IMR-90 (cell line): ENCODE measurements at regions not wholly inside any gene's neighbourhood (a gene's known extent, or its start where the extent isn't known, plus 50 kb on each side); places are given as distances from the start of the nearest gene placed in this dataset.
A peak's percentile ranks its signal among the peaks of the same experiment; 100 is the strongest.

Experiments
- CEBPB ChIP-seq: IDR thresholded peaks from 2 replicates; pipeline ENCODE4 v1.6.1; 2012; ENCODE audit warnings: low read depth, low read length, improper control_type of control experiment
- MAFK ChIP-seq: IDR thresholded peaks from 2 replicates; pipeline ENCODE4 v1.6.1; 2012; ENCODE audit warnings: low read depth, low read length, improper control_type of control experiment
- POLR2A ChIP-seq: IDR thresholded peaks from 2 replicates; pipeline ENCODE4 v1.6.1; 2012; ENCODE audit warnings: mild to moderate bottlenecking, low read depth, low read length
- RAD21 ChIP-seq: IDR thresholded peaks from 2 replicates; pipeline ENCODE4 v1.6.1; 2012; ENCODE audit warnings: low read length, improper control_type of control experiment
- RCOR1 ChIP-seq: IDR thresholded peaks from 2 replicates; pipeline ENCODE4 v1.6.1; 2012; ENCODE audit warnings: mild to moderate bottlenecking, low read length, improper control_type of control experiment; ENCODE audit not compliant: insufficient replicate concordance
- RFX5 ChIP-seq: IDR thresholded peaks from 2 replicates; pipeline ENCODE4 v1.8.0; 2012; ENCODE audit warnings: low read depth, mild to moderate bottlenecking, low read length, moderate library complexity
- TF ChIP-seq, protein P1 (sequence below): conservative IDR thresholded peaks from 2 replicates; pipeline ENCODE4 v1.5.1; 2012; ENCODE audit warnings: mild to moderate bottlenecking, low read depth, low read length, improper control_type of control experiment
- TF ChIP-seq, protein P2 (sequence below): fragments of 150-350 bp; IDR thresholded peaks from 2 replicates; pipeline ENCODE4 v1.6.1; 2017; ENCODE audit warnings: mild to moderate bottlenecking, antibody characterized with exemption, low read length, low read depth

DNA sequence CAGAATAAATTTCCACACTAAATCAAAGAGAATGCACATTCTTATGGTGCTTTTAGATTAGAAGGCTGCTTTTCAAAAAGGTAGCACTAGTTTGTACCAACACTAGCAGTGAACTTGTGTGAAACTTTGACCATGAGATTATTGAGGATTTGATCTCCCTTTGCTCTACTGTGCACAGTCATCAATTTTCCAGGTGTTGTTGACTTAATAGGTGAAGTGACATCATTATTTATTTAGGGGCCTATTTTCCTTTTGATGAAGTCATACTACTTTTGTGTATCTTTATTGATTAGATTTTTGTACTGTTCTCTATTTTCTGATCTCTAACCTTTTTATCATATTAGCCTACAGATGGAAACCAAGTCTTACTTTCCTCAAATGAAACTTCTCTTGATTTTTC, 507.9 kb upstream of the LCORL start:
- TF ChIP-seq, protein P1, sequence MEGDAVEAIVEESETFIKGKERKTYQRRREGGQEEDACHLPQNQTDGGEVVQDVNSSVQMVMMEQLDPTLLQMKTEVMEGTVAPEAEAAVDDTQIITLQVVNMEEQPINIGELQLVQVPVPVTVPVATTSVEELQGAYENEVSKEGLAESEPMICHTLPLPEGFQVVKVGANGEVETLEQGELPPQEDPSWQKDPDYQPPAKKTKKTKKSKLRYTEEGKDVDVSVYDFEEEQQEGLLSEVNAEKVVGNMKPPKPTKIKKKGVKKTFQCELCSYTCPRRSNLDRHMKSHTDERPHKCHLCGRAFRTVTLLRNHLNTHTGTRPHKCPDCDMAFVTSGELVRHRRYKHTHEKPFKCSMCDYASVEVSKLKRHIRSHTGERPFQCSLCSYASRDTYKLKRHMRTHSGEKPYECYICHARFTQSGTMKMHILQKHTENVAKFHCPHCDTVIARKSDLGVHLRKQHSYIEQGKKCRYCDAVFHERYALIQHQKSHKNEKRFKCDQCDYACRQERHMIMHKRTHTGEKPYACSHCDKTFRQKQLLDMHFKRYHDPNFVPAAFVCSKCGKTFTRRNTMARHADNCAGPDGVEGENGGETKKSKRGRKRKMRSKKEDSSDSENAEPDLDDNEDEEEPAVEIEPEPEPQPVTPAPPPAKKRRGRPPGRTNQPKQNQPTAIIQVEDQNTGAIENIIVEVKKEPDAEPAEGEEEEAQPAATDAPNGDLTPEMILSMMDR = no peak
- TF ChIP-seq CEBPB = no peak
- TF ChIP-seq, protein P2, sequence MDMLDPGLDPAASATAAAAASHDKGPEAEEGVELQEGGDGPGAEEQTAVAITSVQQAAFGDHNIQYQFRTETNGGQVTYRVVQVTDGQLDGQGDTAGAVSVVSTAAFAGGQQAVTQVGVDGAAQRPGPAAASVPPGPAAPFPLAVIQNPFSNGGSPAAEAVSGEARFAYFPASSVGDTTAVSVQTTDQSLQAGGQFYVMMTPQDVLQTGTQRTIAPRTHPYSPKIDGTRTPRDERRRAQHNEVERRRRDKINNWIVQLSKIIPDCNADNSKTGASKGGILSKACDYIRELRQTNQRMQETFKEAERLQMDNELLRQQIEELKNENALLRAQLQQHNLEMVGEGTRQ = no peak
- TF ChIP-seq RFX5 = no peak
- TF ChIP-seq RAD21 = no peak
- no peak for TF ChIP-seq RCOR1
- TF ChIP-seq POLR2A = no peak
- peak; percentile 31; the same call in 1 of the 2 replicates for TF ChIP-seq MAFK
